NCI-H1930 (cell line): ENCODE measurements at regions not wholly inside any gene's neighbourhood (a gene's known extent, or its start where the extent isn't known, plus 50 kb on each side); places are given as distances from the start of the nearest gene placed in this dataset.
"Not testable (repeated sequence)": the region's sequence is repeated elsewhere in the genome, so short reads cannot be mapped to it uniquely, and the experiment has no call there.

ENCODE experiments used
- DNase-seq, 2 experiments: peaks; one replicate each; lab custom pipeline; 2025; lab: John Stamatoyannopoulos, UW

GRCh38 chr12:125989696-125990095 is 924.5 kb downstream of the AACS start:
- no peak for DNase-seq

GRCh38 chr12:125996443-125996842 is 931.2 kb downstream of the AACS start:
- DNase-seq, result no peak

GRCh38 chr12:125999628-126000027 is 934.4 kb downstream of the AACS start:
- DNase-seq, result no peak

- DNase-seq, result no peak
Measured at GRCh38 chr12:126019385-126019784, 954.1 kb downstream of the AACS start.

GRCh38 chr12:126021675-126022074 is 956.4 kb downstream of the AACS start:
- DNase-seq, result no peak

- DNase-seq, result no peak
Measured at GRCh38 chr12:126027825-126028224, 962.6 kb downstream of the AACS start.

GRCh38 chr12:126030573-126030972 is 965.3 kb downstream of the AACS start:
- DNase-seq, result no peak

GRCh38 chr12:126033751-126034150 is 968.5 kb downstream of the AACS start:
- DNase-seq, result no peak

GRCh38 chr12:126036348-126036747 is 971.1 kb downstream of the AACS start:
- no peak for DNase-seq

GRCh38 chr12:126038434-126038833 is 973.2 kb downstream of the AACS start:
- DNase-seq, result no peak

GRCh38 chr12:126040307-126040706 is 975.1 kb downstream of the AACS start:
- no peak for DNase-seq

GRCh38 chr12:126042286-126042685 is 977.1 kb downstream of the AACS start:
- no peak for DNase-seq

GRCh38 chr12:126049501-126049900 is 984.3 kb downstream of the AACS start:
- DNase-seq, result not testable (repeated sequence)

- DNase-seq, result peak in 1 of 2 experiments; percentile 21
Measured at GRCh38 chr12:126051611-126052107, 986.4 kb downstream of the AACS start.

- DNase-seq, result no peak
Measured at GRCh38 chr12:126055521-126055920, 990.3 kb downstream of the AACS start.

- no peak for DNase-seq
Measured at GRCh38 chr12:126061777-126062176, 996.5 kb downstream of the AACS start.

- DNase-seq, result no peak
Measured at GRCh38 chr12:126064028-126064427, 998.8 kb downstream of the AACS start.

GRCh38 chr12:126067626-126068329 is 1002.5 kb downstream of the AACS start:
- DNase-seq, result no peak

GRCh38 chr12:126069549-126070165 is 1004.4 kb downstream of the AACS start:
- DNase-seq, result peak; percentile 44 to 63

GRCh38 chr12:126076515-126076914 is 1011.3 kb downstream of the AACS start:
- DNase-seq, result no peak

GRCh38 chr12:126083926-126084325 is 1018.7 kb downstream of the AACS start:
- no peak for DNase-seq

- no peak for DNase-seq
Measured at GRCh38 chr12:126084480-126084879, 1019.2 kb downstream of the AACS start.

- no peak for DNase-seq
Measured at GRCh38 chr12:126086242-126086641, 1021.0 kb downstream of the AACS start.

GRCh38 chr12:126087692-126088091 is 1022.5 kb downstream of the AACS start:
- no peak for DNase-seq
